ENCODE measurements at regions not wholly inside any gene's neighbourhood (a gene's known extent, or its start where the extent isn't known, plus 50 kb on each side); places are given as distances from the start of the nearest gene placed in this dataset.
A peak's percentile ranks its signal among the peaks of the same experiment; 100 is the strongest.

DNA sequence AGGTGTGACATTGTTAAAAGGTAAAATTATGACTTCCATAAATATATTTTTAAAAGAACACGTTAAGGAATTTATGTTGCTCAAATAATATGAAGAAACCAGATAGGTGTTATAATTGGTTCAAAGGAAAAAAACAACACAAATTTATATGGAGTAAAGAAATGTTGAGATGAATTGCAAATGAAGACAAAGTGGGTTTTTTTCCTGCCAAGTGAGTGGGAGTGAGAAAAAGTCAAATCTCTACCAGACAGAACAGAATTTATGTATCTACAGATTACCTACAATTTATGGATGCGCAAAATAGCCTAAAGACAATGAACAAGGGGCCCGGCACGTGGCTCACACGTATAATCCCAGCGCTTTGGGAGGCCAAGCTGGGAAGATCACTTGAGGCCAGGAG, 159.7 kb upstream of the SLC1A4 start:
- DNase-seq (ENCODE audit: low read depth in 2 of 2), result no peak

DNA sequence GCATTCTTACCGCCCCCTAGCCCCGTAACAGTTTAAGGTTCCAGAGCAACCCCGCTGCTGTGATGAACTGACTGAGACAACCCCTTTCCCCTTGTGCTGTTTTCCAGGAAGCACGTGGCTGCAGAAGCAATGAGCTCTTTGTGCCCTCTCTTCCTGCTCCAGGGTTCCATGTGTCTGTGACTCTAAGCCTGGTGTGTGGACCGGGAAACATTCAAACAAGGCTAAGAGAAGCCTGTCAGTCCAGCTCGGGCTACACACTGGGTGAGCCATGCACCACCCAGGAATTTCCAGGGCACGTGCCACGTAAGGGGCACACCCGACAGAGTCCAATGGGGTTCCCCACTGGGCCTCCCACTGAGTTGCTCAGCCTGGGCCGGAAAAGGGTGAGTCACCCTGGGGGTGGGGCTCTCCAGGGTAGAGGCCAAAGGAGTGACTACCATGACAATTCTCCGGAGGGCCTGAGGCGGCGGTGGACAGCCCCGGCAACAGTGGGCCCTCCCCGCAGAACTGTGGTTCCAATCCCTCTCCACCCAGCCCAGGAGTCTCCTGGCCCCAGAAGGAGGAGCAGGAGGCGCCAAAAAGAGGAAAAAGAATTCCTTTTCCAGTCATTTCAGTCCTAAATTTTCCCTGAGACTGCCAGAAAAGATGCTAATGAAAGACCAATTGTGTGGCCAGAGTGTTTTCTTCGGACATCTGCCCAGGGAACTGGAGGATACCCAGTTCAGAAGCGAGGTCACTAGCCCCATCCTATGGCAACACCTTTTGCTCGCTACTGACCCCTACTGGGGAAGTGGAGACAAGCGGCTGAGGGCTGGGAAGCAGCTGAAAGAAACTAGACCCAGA, 157.8 kb upstream of the SLC1A4 start:
- peak; percentile 60 to 75 for DNase-seq (ENCODE audit: low read depth in 2 of 2)

DNA sequence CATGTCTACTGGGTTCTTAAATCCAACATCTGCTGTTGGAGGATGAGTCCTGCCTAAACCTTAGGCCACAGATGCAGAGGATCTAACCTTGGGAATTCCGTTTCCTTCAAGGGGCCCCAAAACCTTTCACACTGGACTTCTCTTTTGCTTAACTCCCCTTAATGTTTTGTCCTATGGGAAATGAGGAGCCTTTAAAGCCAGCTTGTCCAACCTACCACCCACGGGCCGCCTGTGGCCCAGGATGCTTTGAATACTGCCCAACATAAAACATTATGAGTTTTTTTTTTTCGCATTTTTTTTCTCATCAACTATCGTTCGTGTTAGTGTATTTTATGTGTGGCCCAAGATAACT, 157.2 kb upstream of the SLC1A4 start:
- no peak for DNase-seq (ENCODE audit: low read depth in 2 of 2)

DNA sequence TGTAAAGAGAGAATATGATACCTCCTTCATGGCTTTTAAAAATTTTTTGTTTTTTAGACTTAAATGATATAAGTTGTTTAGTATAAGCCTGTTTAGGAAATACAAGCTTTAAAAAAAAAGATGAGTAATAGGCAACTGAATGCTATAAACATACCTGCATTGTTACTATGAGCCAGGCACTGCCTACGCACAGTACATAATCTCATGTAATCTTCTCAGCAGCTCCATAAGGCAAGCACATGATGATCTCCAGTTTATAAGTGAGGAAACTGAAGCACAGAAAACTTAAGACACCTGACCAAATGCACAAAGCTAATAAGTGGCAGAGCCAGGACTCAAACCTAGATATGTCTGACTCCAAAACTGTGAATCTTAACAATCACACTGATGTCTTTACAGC, 156.3 kb upstream of the SLC1A4 start:
- DNase-seq (ENCODE audit: low read depth in 2 of 2), result no peak

DNA sequence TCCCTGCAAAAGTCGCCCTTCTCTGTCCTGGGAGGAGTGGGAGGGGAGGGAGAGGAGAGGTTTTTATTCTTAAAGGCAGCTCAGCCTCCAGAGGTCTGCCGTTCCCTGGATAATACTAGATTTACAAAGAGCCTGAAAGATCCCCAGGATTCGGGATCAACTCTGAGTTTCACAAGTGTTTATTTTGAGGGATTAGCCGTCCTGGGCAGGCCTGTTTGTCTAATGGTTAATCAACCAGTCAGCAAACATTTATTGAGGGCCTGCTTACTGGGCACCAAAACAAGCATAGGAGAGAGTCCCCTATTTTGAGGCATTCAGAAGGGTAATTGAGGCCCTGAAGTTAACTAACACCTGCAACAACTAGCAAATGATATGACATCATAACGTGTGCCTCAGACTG, 152.6 kb upstream of the SLC1A4 start:
- no peak for DNase-seq (ENCODE audit: low read depth in 2 of 2)

DNA sequence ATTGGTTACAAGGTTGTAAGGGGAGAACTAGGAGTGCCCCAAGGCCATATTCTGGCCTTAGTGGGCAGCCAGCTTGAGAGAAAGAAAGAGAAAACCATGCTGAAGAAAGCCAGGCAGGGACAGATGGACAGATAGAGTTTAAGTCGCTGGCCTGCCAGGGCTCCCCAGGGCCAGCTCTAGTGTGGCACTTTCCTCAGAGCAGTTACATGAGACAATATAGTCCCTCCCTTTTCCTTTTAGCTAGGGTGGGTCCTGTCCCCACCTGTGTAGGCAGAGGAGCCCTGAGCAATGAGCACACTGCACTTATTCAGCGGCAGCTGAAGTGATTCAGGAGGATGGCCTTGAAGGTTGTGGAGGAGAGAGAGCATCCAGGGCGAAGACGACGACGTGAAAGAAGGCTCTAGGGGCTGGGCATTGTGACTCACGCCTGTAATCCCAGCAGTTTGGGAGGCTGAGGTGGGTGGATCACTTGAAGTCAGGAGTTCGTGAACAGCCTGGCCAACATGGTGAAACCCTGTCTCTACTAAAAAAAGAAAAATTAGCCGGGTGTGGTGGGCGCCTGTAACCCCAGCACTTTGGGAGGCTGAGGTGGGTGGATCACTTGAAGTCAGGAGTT, 152.0 kb upstream of the SLC1A4 start:
- DNase-seq (ENCODE audit: low read depth in 2 of 2), result no peak

DNA sequence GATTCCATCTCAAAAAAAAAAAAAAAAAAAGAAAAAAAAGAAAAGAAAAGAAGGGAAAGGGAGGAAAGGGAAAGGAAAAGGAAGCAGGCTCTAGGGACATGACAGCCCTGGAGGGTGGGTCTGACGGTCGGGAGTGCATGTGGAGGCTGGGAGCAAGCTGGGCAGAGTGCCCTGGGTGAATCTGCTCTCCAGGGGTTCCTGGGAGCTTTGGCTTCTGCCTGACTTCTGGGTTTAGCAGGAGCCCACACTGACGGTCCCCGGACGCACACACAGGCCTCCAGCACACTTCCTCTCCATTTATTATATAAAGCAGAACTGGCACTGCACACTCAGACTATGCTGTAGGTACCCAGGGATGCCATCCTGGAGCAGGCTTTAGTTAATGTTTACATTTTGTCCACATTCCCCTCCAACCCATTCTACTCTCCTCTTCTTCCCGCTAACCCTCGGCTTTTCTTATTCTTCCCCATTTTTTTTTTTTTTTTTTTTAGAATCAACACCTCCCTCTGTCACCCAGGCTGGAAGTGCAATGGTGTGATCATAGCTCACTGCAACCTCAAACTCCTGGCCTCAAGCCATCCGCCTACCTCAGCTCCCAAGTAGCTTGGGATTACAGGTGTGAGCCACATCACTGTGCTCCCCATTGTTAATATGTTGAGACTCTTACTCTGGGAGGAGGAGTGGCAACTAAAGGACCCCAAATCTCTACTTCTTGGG, 151.1 kb upstream of the SLC1A4 start:
- DNase-seq (ENCODE audit: low read depth in 2 of 2), result no peak

DNA sequence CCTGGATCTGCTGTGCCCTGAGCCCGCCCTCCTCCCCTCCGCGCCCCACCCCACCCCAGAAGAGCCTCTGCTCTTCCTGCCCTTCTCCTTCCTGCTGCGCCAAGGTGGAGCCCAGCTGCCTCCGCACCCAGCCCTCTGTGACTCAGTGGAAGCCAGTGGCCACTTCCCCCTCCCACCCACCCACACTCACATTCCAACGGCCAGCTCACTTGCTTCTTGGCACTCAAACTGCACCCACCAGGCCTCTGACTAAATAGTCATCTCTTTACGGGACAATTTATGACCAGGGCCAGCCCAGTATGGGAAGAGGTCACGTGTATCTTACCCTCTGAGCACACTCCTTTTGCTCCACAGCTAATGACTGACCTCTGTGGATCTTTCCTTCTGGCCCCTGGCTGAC, 150.4 kb upstream of the SLC1A4 start:
- DNase-seq (ENCODE audit: low read depth in 2 of 2), result no peak

DNA sequence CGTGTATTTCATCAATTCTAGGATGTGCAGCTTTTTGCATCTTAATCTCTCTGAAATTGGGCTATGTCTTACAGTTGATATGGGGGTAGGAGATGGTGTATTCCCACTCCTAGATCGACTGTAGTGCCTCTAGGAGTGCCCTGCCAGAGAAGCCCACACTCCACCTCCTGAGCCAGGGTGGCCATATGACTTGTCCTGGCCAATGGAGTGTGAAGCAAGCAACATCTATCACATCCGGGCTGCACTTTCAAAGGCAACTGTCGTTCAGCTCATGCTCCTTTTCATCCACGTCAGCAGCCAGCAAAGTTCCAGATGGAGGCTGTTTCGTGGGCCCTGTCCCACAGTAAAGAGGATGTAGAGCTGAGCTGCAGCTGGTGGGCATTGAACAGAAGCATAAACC, 149.4 kb upstream of the SLC1A4 start:
- no peak for DNase-seq (ENCODE audit: low read depth in 2 of 2)

DNA sequence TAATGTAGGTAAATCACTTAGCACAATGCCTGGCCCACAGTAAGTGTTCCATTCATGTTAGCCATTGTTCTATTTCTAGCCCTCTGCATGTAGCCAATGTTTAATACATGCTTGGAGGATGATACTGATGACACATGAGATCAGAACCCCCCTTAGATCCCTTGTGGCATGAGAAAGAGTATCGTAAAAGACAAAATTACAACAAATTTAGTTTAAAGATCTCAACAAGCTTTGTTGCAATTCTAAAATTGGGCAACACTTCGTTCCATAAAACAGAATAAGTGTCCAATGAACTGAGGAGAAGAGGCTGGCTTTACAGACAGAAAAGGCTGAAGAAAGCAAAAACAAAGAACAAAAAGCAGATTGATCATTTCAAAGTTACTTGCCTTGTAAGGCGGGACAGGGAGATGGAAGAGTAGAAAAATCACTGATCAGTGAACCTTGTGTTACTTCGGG, 148.7 kb upstream of the SLC1A4 start:
- DNase-seq (ENCODE audit: low read depth in 2 of 2), result no peak

DNA sequence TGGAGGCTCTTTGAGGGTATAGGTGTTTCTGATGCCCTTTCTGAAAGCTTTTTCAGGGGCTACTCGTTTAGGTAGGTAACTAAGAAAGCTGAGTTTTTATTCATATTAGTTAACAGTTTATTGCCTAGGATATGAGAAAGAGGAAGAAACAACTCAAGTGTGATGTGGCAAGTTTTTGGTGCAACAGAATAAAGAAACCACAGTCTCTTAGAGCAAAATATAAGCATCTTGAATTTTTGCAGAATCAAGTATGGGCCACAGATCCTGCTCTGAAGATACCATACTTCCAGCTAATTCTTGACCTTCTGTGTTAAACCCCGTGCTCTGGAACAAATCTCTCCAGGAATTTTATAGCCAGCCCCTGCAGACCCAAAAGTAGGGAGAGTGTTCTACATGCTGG, 147.7 kb upstream of the SLC1A4 start:
- DNase-seq (ENCODE audit: low read depth in 2 of 2), result no peak

DNA sequence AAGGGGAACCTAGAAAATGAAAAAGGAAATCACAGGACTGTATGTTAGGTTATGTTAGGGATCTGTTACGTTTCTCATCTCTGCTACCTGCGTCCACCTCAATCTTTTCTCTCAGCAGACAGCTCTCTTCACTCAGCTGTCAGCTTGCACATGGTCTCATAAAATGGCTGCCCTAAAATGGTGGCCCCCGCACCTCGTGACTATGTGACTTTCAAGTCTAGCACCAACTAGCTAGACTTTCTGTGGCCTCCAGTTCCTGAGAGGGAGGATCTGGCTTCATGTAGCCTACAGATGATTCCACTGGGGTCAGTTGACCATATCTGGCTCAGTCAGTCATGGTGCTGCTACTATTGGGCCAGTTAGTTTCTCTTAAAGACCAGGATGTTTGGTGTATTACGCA, 147.2 kb upstream of the SLC1A4 start:
- no peak for DNase-seq (ENCODE audit: low read depth in 2 of 2)

DNA sequence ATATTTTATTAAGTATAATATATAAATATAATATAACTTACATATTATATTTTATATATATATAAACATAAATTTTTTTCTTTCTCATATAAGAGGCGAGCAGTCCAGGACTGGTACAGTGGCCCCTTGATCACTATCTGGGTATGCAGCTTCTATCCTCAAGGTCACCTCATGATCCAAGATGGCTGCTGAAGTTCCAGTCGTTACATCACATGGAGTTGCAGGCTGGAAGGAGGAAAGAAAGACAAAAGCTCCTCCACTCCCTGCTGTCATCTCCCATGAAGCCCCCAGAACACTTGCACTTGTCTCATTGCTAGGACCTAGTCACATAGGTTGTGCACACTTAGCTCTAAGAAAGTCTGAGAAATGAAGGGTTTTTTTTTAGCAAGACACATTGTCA, 145.1 kb upstream of the SLC1A4 start:
- DNase-seq (ENCODE audit: low read depth in 2 of 2), result no peak

DNA sequence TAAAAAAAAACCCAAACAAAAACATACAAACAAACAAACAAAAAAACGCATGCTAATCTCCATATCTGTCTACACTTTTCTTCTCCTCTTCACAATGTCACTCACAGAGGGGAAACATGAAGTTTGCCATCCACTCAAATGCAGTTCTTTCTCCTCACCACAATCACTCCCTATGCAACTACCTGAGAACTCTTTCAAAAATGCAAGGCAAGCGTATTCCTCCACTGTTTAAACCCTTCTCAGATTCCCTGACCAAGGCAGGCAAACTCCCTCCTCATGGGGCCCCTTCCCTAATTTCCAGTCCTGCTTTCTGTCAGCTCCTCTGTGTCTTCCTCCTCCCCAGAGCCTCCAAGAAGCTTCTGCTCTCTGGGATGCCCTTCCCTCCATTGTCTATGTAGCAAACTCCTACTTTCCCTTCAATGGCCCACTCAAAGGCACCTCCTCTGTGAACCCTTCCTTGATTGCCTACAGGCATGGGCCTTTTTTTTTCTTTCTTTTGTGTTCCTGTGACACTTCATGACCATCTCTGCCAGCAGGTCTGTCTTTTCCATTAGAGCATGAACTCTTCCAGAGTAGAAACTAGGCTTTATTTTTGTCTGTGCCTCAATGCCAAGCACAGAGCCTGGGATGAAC, 143.8 kb upstream of the SLC1A4 start:
- no peak for DNase-seq (ENCODE audit: low read depth in 2 of 2)

DNA sequence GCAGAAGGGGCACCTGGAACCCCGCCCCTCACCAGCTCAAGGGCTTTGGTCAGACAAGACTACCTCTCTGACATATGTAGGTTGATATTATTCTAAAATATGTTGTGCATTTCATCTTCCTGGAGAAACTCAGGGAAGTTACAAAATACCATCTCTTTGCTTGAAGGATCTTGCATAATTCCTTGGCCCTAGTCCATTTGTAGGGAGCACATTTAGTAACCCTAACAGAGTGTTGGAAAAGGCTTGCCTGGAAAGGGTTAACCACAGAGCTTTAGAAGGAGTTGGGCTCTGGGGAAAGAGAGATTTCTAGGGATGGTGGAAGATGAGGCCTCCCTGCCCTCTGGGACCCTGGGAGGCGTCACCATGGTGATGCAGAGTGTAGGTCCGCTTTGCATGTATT, 143.0 kb upstream of the SLC1A4 start:
- no peak for DNase-seq (ENCODE audit: low read depth in 2 of 2)

DNA sequence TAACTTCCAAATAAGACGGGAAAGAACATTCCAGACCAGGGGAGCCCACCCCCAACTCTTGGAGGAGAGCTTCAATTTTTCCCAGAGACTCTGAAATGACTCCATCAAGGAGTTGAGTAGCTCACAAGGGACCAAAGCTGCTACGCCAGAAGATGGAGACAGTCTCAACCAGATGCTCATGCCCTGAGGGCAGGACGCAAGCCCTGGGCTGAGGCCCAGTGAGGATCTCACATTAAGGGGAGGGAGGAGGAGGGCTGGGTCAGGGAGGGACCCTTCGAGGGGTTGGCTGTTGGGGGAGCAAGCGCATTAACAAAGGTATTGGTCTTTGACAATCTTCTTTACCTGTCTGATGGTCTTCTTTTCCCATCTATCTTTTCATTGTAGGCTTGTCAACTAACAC, 141.3 kb upstream of the SLC1A4 start:
- DNase-seq (ENCODE audit: low read depth in 2 of 2), result no peak

DNA sequence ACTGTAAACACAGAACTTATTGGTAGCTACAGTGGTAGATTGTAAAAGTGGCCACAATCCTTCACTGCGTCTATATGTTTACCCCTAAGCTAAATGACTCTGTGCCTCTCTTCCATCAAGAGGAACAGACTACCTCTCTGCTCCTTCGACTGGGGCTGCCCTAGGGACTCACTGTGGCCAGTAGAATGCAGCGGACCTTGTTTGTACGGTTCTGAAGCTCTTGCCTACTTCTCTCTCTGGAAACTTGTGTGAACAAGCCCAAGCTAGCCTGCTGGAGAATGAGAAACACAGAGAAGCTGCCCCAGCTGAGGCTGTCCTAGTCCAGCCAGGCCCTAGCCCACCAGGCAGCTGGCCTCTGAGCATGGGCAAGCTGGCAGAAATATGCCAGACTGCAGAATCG, 140.8 kb upstream of the SLC1A4 start:
- DNase-seq (ENCODE audit: low read depth in 2 of 2), result no peak

DNA sequence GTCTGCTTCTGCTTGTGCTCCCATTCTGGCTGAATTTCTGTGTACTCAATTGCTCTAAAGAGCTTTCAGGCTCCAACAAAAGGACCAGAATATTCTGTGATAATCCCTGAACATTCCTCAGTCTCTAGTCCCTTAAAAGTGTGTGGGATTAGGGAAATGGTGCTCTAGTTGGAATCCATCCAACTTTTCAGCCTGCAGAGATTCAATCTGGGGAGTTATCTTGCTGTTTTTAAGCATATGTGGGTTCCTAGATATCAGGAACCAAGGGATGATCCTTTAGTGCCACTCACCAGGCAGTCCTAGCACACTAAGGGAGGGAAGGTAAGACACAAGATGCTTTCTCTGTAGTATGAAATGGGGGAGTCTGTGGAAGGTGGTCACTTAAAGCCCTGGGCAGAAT, 140.3 kb upstream of the SLC1A4 start:
- DNase-seq (ENCODE audit: low read depth in 2 of 2), result no peak

DNA sequence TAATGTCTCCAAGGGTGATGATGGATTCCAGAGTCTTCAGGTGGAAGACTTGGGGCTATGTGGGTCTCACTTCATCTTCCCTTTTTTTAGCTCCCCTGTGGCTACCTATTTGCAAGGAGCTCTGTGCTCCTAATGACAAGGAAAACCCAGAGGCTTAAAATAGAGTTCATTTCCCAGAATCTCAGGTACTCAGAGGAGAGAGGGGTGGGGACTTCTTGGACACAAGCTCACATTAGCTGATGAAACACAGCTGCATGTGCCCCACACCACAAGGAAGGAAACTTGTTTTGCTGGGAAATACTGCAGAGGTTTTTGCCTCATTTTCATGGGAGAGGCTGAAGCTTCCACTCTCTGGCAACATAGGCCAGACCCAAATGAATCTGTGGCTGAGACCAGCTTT, 138.6 kb upstream of the SLC1A4 start:
- DNase-seq (ENCODE audit: low read depth in 2 of 2), result no peak

DNA sequence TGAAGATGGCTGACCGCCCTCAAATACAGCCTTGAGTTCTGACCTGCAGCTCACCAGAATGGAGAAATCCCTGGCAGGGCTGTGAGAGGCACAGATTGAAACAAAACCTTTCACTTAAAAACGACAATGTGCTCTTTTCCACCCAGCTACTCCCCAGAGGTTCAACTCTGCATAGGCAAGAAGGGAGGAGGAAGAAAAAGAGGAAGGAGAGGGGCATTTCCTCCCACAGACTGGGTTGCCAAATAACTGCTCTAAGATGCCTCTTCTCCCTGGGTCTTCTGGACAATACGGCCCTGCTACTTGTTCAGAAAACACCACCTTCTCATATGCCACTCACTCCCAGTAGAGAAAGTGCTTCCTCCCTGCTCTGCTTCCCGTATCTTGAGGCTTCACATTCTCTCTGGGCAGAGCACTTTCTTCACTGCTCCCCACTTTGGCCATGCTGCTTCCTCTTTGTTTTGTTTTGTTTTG, 136.4 kb upstream of the SLC1A4 start:
- DNase-seq (ENCODE audit: low read depth in 2 of 2), result no peak

DNA sequence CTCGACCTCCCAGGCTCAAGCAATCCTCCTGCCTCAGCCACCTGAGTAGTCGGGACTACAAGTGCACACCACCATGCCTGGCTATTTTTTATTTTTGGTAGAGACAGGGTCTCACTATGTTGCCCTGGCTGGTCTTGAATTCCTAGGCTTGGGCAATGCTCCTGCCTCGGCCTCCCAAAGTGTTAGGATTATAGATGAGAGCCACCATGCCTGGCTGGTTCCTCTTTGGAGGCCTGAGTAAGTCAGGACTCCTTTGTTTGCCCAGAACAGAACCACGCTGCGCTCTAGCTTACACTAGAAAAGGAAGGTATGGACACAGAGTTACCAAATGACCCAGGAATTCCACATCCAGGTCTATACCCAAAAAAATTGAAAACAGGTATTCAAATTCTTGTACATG, 135.9 kb upstream of the SLC1A4 start:
- no peak for DNase-seq (ENCODE audit: low read depth in 2 of 2)

DNA sequence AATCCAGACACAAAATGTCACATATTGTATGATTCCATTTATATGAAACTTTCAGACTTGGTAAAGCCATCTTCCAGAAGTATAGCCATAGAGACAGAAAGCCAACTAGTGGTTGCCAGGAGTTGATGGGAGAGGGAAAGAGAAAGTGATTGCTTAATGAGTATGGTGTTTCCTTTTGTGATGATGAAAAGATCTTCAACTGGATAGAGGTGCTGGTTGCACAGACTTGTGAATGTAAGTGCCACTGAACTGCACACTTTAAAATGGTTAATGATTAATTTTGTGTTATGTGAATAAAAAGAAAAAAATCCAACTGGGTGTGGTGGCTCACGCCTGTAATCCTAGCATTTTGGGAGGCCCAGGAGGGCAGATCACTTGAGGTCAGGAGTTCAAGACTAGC, 135.3 kb upstream of the SLC1A4 start:
- DNase-seq (ENCODE audit: low read depth in 2 of 2), result no peak

Data from stimulated activated CD4-positive, alpha-beta T cell treated with anti-CD3 and anti-CD28 coated beads, Interleukin-1b, Interleukin-23, amount 100 ng/mL, for 1 hour (primary cell).